ENCODE measurements at regions not wholly inside any gene's neighbourhood (a gene's known extent, or its start where the extent isn't known, plus 50 kb on each side); places are given as distances from the start of the nearest gene placed in this dataset.

DNA sequence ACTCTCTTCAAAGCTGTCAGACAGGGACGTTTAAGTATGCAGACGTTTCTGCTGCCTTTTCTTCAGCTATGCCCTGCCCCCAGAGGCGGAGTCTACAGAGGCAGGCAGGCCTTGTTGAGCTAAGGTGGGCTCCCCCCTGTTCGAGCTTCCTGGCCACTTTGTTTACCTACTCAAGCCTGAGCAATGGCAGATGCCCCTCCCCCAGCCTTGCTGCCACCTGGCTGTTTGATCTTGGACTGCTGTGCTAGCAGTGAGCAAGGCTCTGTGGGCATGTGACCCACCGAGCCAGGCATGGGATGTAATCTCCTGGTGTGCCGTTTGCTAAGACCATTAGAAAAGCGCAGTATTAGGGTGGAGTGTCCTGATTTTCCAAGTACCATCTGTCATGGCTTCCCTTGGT is 900.4 kb upstream of the MDGA2 start:
- Histone ChIP-seq H3K36me3 (ENCODE audit: low read depth) (no peaks in the 10 kb centered on the region), H3K4me1 (replicated peaks; ENCODE audit: insufficient read depth) (no peaks in the 10 kb centered on the region), H4K20me1 (ENCODE audit: insufficient read depth) (no peaks in the 10 kb centered on the region), H3K4me3 (no peak overlapping the region), H3K9me3 (ENCODE audit: insufficient read depth, low read depth) (no peaks in the 10 kb centered on the region), H3F3A (ENCODE audit: insufficient read depth, low read depth) (no peaks in the 10 kb centered on the region), H3K27me3 (ENCODE audit: insufficient read depth, low read depth) (no peaks in the 10 kb centered on the region), H3K4me2 (peak overlapping the region; percentile 42), H2AFZ (0 out of 2 replicates have a peak overlapping the region, but pooled peaks have one; percentile 60), H3K79me2 (ENCODE audit: low read depth) (no peaks in the 10 kb centered on the region), H3K27ac (no peak overlapping the region), H3K9me2 (ENCODE audit: insufficient read depth) (no peaks in the 10 kb centered on the region)
- ChIA-PET POLR2A (ENCODE audit: unreplicated experiment) (interaction anchor here (0.6 kb wide), 1 partner anchor 1192 kb away, joined by 4 read pairs; the partner anchor contains the start of gene KLHDC2), CTCF (no interaction called here)
- DNase-seq: no peak
- no TSS peak for BruUV-seq (replicated peaks)
- intact Hi-C loops (cut with micrococcal nuclease; ENCODE audit: unreplicated experiment): no loop called here
- TF ChIP-seq, protein P1, sequence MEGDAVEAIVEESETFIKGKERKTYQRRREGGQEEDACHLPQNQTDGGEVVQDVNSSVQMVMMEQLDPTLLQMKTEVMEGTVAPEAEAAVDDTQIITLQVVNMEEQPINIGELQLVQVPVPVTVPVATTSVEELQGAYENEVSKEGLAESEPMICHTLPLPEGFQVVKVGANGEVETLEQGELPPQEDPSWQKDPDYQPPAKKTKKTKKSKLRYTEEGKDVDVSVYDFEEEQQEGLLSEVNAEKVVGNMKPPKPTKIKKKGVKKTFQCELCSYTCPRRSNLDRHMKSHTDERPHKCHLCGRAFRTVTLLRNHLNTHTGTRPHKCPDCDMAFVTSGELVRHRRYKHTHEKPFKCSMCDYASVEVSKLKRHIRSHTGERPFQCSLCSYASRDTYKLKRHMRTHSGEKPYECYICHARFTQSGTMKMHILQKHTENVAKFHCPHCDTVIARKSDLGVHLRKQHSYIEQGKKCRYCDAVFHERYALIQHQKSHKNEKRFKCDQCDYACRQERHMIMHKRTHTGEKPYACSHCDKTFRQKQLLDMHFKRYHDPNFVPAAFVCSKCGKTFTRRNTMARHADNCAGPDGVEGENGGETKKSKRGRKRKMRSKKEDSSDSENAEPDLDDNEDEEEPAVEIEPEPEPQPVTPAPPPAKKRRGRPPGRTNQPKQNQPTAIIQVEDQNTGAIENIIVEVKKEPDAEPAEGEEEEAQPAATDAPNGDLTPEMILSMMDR (conservative IDR thresholded peaks at IDR 0.05): no peak
- TF ChIP-seq EZH2 (IDR thresholded peaks at IDR 0.05; ENCODE audit: low read depth): no peak

DNA sequence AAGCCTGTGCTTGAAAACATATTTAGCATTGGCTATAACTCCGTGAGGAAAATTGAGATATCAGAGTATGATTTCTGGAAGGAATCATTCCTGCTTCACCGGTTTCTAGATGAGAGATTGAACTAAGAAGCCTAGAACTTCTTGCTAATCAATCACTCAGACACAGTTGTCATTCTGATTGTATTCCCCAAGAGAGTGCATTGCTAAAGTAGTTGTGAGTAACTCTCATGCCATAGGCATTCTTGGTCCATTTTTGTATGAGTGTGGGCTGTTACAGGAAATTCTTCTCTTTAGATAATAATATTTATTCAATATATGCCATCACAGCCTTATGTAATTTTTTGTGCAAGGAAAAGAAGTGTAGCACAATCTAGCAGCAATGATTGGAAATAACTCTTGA is 893.3 kb upstream of the MDGA2 start:
- CTCF ChIA-PET: no interaction called here
- Histone ChIP-seq H3K4me3 (no peak overlapping the region), H2AFZ (no peak overlapping the region), H3K27ac (no peak overlapping the region), H3K9me3 (ENCODE audit: insufficient read depth, low read depth) (no peaks in the 10 kb centered on the region; the same call in 1 of the 2 replicates), H3K79me2 (ENCODE audit: low read depth) (no peaks in the 10 kb centered on the region), H3F3A (ENCODE audit: insufficient read depth, low read depth) (0 out of 2 replicates have a peak, but pooled peaks cover 3% of the 10 kb centered on the region), H3K9me2 (ENCODE audit: insufficient read depth) (no peaks in the 10 kb centered on the region), H3K36me3 (ENCODE audit: low read depth) (no peaks in the 10 kb centered on the region; the same call in 1 of the 2 replicates), H3K4me2 (no peak overlapping the region), H3K27me3 (ENCODE audit: insufficient read depth, low read depth) (no peaks in the 10 kb centered on the region), H4K20me1 (ENCODE audit: insufficient read depth) (no peaks in the 10 kb centered on the region; the same call in 1 of the 2 replicates), H3K4me1 (replicated peaks; ENCODE audit: insufficient read depth) (no peaks in the 10 kb centered on the region)
- intact Hi-C loops (cut with micrococcal nuclease; ENCODE audit: unreplicated experiment): no loop called here
- no TSS peak for BruUV-seq (replicated peaks)
- no peak for TF ChIP-seq EZH2 (IDR thresholded peaks at IDR 0.05; ENCODE audit: low read depth)
- TF ChIP-seq, protein P1 (conservative IDR thresholded peaks at IDR 0.05): no peak
- DNase-seq: no peak
- POLR2A ChIA-PET (ENCODE audit: unreplicated experiment): no interaction called here

DNA sequence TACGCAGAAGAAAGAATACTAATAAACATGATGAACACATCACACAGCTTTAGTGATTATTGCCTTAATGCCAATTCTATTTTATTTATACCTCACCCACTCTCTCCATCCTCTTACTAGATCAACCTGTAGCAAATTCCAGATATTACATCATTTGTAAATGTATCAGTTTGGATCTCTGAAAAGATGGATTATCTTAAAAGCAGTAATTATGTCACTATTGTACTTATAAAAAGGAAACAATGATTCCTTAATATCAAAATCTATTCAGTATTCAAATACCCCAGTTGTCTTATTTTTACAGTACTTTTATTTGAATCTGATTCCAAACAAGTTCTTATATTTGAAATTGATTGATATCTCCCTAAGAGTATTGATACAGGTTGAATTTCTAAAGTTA is 892.8 kb upstream of the MDGA2 start:
- no peaks in the 10 kb centered on the region; the same call in 1 of the 2 replicates for H3K9me3 ChIP-seq (ENCODE audit: insufficient read depth, low read depth)
- no peak overlapping the region for H2AFZ ChIP-seq
- no peak overlapping the region for H3K27ac ChIP-seq
- H3K4me3 ChIP-seq: no peak overlapping the region
- no peaks in the 10 kb centered on the region; the same call in 1 of the 2 replicates for H4K20me1 ChIP-seq (ENCODE audit: insufficient read depth)
- no peak for DNase-seq
- no peaks in the 10 kb centered on the region for H3K9me2 ChIP-seq (ENCODE audit: insufficient read depth)
- ChIA-PET POLR2A (ENCODE audit: unreplicated experiment) (no interaction called here), CTCF (no interaction called here)
- no peak for TF ChIP-seq EZH2 (IDR thresholded peaks at IDR 0.05; ENCODE audit: low read depth)
- TF ChIP-seq, protein P1 (conservative IDR thresholded peaks at IDR 0.05): no peak
- H3K4me2 ChIP-seq: no peak overlapping the region
- no peaks in the 10 kb centered on the region; the same call in 1 of the 2 replicates for H3K36me3 ChIP-seq (ENCODE audit: low read depth)
- H3K27me3 ChIP-seq (ENCODE audit: insufficient read depth, low read depth): no peaks in the 10 kb centered on the region
- 0 out of 2 replicates have a peak, but pooled peaks cover 7% of the 10 kb centered on the region for H3F3A ChIP-seq (ENCODE audit: insufficient read depth, low read depth)
- no peaks in the 10 kb centered on the region for H3K79me2 ChIP-seq (ENCODE audit: low read depth)
- BruUV-seq (replicated peaks): no TSS peak
- H3K4me1 ChIP-seq (replicated peaks; ENCODE audit: insufficient read depth): no peaks in the 10 kb centered on the region
- intact Hi-C loops (cut with micrococcal nuclease; ENCODE audit: unreplicated experiment): no loop called here

Measured in PC-9 (cell line).